Transverse colon (tissue), 4 donors: ENCODE measurements at regions not wholly inside any gene's neighbourhood (a gene's known extent, or its start where the extent isn't known, plus 50 kb on each side); places are given as distances from the start of the nearest gene placed in this dataset.

Source experiments
- EP300 ChIP-seq: sonication (generic); formaldehyde crosslinking; IDR thresholded peaks from one replicate; pipeline ENCODE4 v1.6.1; 2017; ENCODE audit warnings: antibody characterized with exemption, low read depth
- POLR2A ChIP-seq: fragments of 450-650 bp; IDR thresholded peaks from one replicate; pipeline ENCODE4 v1.6.1; 2016; ENCODE audit warnings: antibody characterized with exemption, mild to moderate bottlenecking, moderate library complexity
- POLR2AphosphoS5 ChIP-seq, 3 donors: sonication (generic); formaldehyde crosslinking; IDR thresholded peaks; one replicate each; pipeline ENCODE4 v1.6.1; 2016; ENCODE audit warnings: antibody characterized with exemption in 3 of 3
- TF ChIP-seq, protein P1 (sequence below), 5 experiments: fragments of 200-600 bp in 3 of 5; fragments of 450-650 bp in 2 of 5; sonication (generic) in 3 of 5; IDR thresholded peaks; 1 replicate in 2 of 5; 2 replicates in 3 of 5; pipeline ENCODE4 v1.5.1; 2016 to 2017; ENCODE audit warnings: antibody characterized with exemption in 5 of 5, inconsistent platforms in 3 of 5, mild to moderate bottlenecking in 2 of 5, moderate library complexity in 1 of 5

DNA sequence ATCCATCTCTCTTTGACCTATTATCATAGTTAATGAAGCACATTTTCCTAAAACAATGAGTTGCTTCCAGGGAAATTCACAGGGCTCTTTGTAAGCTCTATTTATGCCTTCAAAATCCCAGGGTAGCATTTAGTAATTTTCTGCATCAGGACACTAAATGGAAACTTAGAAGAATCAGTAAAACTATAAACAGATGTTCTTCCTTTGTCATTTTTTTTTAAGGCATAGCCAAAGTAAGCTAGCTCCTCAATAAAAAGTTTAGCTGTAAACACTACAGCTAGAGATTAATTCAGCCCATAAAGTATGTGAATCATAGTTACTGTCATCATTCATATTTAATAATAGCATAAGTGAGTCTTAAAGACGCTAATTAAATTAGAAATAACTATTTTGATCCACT is 79.3 kb downstream of the RPL22L1 start:
- TF ChIP-seq, protein P1, sequence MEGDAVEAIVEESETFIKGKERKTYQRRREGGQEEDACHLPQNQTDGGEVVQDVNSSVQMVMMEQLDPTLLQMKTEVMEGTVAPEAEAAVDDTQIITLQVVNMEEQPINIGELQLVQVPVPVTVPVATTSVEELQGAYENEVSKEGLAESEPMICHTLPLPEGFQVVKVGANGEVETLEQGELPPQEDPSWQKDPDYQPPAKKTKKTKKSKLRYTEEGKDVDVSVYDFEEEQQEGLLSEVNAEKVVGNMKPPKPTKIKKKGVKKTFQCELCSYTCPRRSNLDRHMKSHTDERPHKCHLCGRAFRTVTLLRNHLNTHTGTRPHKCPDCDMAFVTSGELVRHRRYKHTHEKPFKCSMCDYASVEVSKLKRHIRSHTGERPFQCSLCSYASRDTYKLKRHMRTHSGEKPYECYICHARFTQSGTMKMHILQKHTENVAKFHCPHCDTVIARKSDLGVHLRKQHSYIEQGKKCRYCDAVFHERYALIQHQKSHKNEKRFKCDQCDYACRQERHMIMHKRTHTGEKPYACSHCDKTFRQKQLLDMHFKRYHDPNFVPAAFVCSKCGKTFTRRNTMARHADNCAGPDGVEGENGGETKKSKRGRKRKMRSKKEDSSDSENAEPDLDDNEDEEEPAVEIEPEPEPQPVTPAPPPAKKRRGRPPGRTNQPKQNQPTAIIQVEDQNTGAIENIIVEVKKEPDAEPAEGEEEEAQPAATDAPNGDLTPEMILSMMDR (IDR thresholded peaks at IDR 0.05): no peak
- TF ChIP-seq EP300: no peak
- TF ChIP-seq POLR2A: no peak
- no peak for TF ChIP-seq POLR2AphosphoS5 (IDR thresholded peaks at IDR 0.05)
